ENCODE measurements at regions not wholly inside any gene's neighbourhood (a gene's known extent, or its start where the extent isn't known, plus 50 kb on each side); places are given as distances from the start of the nearest gene placed in this dataset.
A peak's percentile ranks its signal among the peaks of the same experiment; 100 is the strongest.
"Not testable (repeated sequence)": the region's sequence is repeated elsewhere in the genome, so short reads cannot be mapped to it uniquely, and the experiment has no call there.

GRCh38 chr20:53656293-53657202 lies 62.9 kb upstream of the ZNF217 start:
- TF ChIP-seq CTCF (IDR thresholded peaks at IDR 0.05; ENCODE audit: low read depth, low read length), result no peak
- no peak overlapping the region for H3K4me3 ChIP-seq
- peaks cover 36% of the 10 kb centered on the region for H3K4me1 ChIP-seq (ENCODE audit: low read depth)
- peak overlapping the region; percentile 4 for H3K27ac ChIP-seq
- no peaks in the 10 kb centered on the region for H3K9me3 ChIP-seq (ENCODE audit: low read depth)
- H3K27me3 ChIP-seq, result no peaks in the 10 kb centered on the region
- H3K36me3 ChIP-seq, result no peaks in the 10 kb centered on the region
- peak in 1 of 2 donors; percentile 72 for DNase-seq (ENCODE audit: low read depth in 1 of 2, low spot score in 1 of 2)

GRCh38 chr20:53655625-53656292 lies 62.1 kb upstream of the ZNF217 start:
- H3K27me3 ChIP-seq, result no peaks in the 10 kb centered on the region
- peak overlapping the region; percentile 4 for H3K27ac ChIP-seq
- no peaks in the 10 kb centered on the region for H3K9me3 ChIP-seq (ENCODE audit: low read depth)
- TF ChIP-seq CTCF (IDR thresholded peaks at IDR 0.05; ENCODE audit: low read depth, low read length), result no peak
- peaks cover 36% of the 10 kb centered on the region for H3K4me1 ChIP-seq (ENCODE audit: low read depth)
- DNase-seq (ENCODE audit: low read depth in 1 of 2, low spot score in 1 of 2), result peak in 1 of 2 donors; percentile 33
- H3K36me3 ChIP-seq, result no peaks in the 10 kb centered on the region
- no peak overlapping the region for H3K4me3 ChIP-seq

GRCh38 chr20:53654932-53655624 lies 61.4 kb upstream of the ZNF217 start:
- H3K4me1 ChIP-seq (ENCODE audit: low read depth), result peaks cover 36% of the 10 kb centered on the region
- no peaks in the 10 kb centered on the region for H3K36me3 ChIP-seq
- H3K27ac ChIP-seq, result no peak overlapping the region
- no peak overlapping the region for H3K4me3 ChIP-seq
- no peaks in the 10 kb centered on the region for H3K9me3 ChIP-seq (ENCODE audit: low read depth)
- no peak for TF ChIP-seq CTCF (IDR thresholded peaks at IDR 0.05; ENCODE audit: low read depth, low read length)
- no peaks in the 10 kb centered on the region for H3K27me3 ChIP-seq
- no peak for DNase-seq (ENCODE audit: low read depth in 1 of 2, low spot score in 1 of 2)

- not testable (repeated sequence) for H3K27ac ChIP-seq; H3K4me3 ChIP-seq; H3K27me3 ChIP-seq; H3K9me3 ChIP-seq (ENCODE audit: low read depth); H3K36me3 ChIP-seq; DNase-seq (ENCODE audit: low read depth in 1 of 2, low spot score in 1 of 2)
- H3K4me1 ChIP-seq (ENCODE audit: low read depth), result peaks cover 36% of the 10 kb centered on the region
Measured at GRCh38 chr20:53654521-53654920, 60.9 kb upstream of the ZNF217 start.

GRCh38 chr20:53652859-53653517 lies 59.3 kb upstream of the ZNF217 start:
- Histone ChIP-seq H3K27me3 (no peaks in the 10 kb centered on the region), H3K27ac (peak overlapping the region; percentile 42), H3K9me3 (ENCODE audit: low read depth) (no peaks in the 10 kb centered on the region), H3K4me1 (ENCODE audit: low read depth) (peaks cover 36% of the 10 kb centered on the region), H3K4me3 (no peak overlapping the region), H3K36me3 (no peaks in the 10 kb centered on the region)
- no peak for TF ChIP-seq CTCF (IDR thresholded peaks at IDR 0.05; ENCODE audit: low read depth, low read length)
- DNase-seq (ENCODE audit: low read depth in 1 of 2, low spot score in 1 of 2), result peak in 1 of 2 donors; percentile 46
